Natural killer cell (primary cell): ENCODE measurements at regions not wholly inside any gene's neighbourhood (a gene's known extent, or its start where the extent isn't known, plus 50 kb on each side); places are given as distances from the start of the nearest gene placed in this dataset.

Experiments
- ATAC-seq, 3 donors: fragments of 150-1000 bp in 2 of 3; fragments of 200-7000 bp in 1 of 3; cut with Tn5 transposase; 1 replicate in 1 of 3; 2 replicates in 2 of 3; pipeline ENCODE4 v1.10.0; 2021; ENCODE audit warnings: mild to moderate bottlenecking in 2 of 3, moderate library complexity in 2 of 3
- DNase-seq, 2 donors: peaks; one replicate each; pipeline versions ENCODE4 v3.0.0 to v3.0.0-alpha.2; 2013 to 2021; ENCODE audit warnings: mixed read lengths in 1 of 2
- H3K27ac ChIP-seq: one replicate; pipeline ENCODE4 v1.5.1; 2013; ENCODE audit warnings: mild to moderate bottlenecking, low read length
- H3K27me3 ChIP-seq: one replicate; pipeline ENCODE4 v1.6.1; 2013; ENCODE audit warnings: low read length; ENCODE audit not compliant: control insufficient read depth, insufficient read depth
- H3K36me3 ChIP-seq: one replicate; pipeline ENCODE4 v1.6.1; 2013; ENCODE audit warnings: low read length; ENCODE audit not compliant: control insufficient read depth, insufficient read depth
- H3K4me1 ChIP-seq: one replicate; pipeline ENCODE4 v1.6.1; 2013; ENCODE audit warnings: low read length; ENCODE audit not compliant: control insufficient read depth, insufficient read depth
- H3K4me3 ChIP-seq: one replicate; pipeline ENCODE4 v1.5.1; 2013; ENCODE audit warnings: low read length
- H3K9me3 ChIP-seq: one replicate; pipeline ENCODE4 v1.6.1; 2013; ENCODE audit warnings: low read length; ENCODE audit not compliant: control insufficient read depth, insufficient read depth
- H3K27ac Mint-ChIP-seq, 2 donors: one replicate each; pipeline ENCODE4 v1.8.0; 2022; ENCODE audit warnings: mild to moderate bottlenecking in 2 of 2, mixed read lengths in 2 of 2, moderate library complexity in 1 of 2
- H3K27me3 Mint-ChIP-seq, 2 donors: one replicate each; pipeline ENCODE4 v1.8.0; 2022; ENCODE audit warnings: low read depth in 2 of 2, mixed read lengths in 2 of 2
- H3K36me3 Mint-ChIP-seq: one replicate; pipeline ENCODE4 v1.8.0; 2022; ENCODE audit warnings: mixed read lengths
- H3K4me1 Mint-ChIP-seq, 2 donors: one replicate each; pipeline ENCODE4 v1.8.0; 2022; ENCODE audit warnings: mixed read lengths in 2 of 2
- H3K4me3 Mint-ChIP-seq: one replicate; pipeline ENCODE4 v1.8.0; 2022; ENCODE audit warnings: mild to moderate bottlenecking, moderate library complexity, mixed read lengths
- H3K9me3 Mint-ChIP-seq, 2 donors: one replicate each; pipeline ENCODE4 v1.8.0; 2022; ENCODE audit warnings: mixed read lengths in 2 of 2
- WGBS: methylation state at CpG from one replicate; pipeline ENCODE4 v1.1.7; 2013; ENCODE audit warnings: missing lambda C conversion rate; ENCODE audit not compliant: insufficient coverage; 5-methylcytosine and 5-hydroxymethylcytosine counted together
- intact Hi-C: fragments of 100-400 bp; cut with micrococcal nuclease; formaldehyde crosslinking; loops from one replicate; pipeline ENCODE4 v1.14.2; 2022
- TF ChIP-seq, protein P1 (sequence below): fragments of 200-600 bp; IDR thresholded peaks from one replicate; pipeline ENCODE4 v1.8.0; 2022; ENCODE audit warnings: antibody characterized with exemption

DNA sequence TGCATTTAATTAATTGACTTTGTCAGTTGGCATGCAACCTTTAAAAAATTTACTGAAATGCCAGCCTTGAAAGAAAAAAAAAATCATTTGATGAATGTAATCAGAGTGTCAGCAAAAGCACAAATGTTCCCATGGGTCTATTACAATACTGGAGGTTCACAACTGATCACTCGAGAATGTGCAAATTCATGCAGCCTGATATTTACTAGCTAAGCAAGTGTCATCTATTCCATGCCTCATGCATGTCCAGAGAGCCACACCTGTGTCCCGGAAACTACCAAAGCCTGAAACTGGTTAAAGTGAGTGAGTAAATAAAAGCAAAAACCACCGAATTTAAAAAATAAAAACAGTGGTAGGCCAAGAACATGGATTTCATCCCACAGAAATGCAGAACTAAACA is 415.3 kb upstream of the ID2 start:
- TF ChIP-seq, protein P1, sequence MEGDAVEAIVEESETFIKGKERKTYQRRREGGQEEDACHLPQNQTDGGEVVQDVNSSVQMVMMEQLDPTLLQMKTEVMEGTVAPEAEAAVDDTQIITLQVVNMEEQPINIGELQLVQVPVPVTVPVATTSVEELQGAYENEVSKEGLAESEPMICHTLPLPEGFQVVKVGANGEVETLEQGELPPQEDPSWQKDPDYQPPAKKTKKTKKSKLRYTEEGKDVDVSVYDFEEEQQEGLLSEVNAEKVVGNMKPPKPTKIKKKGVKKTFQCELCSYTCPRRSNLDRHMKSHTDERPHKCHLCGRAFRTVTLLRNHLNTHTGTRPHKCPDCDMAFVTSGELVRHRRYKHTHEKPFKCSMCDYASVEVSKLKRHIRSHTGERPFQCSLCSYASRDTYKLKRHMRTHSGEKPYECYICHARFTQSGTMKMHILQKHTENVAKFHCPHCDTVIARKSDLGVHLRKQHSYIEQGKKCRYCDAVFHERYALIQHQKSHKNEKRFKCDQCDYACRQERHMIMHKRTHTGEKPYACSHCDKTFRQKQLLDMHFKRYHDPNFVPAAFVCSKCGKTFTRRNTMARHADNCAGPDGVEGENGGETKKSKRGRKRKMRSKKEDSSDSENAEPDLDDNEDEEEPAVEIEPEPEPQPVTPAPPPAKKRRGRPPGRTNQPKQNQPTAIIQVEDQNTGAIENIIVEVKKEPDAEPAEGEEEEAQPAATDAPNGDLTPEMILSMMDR, result no peak
- Mint-ChIP-seq H3K27ac (peak overlapping the region in 1 of 2 donors; percentile 61), H3K27me3 (no peaks in the 10 kb centered on the region)

DNA sequence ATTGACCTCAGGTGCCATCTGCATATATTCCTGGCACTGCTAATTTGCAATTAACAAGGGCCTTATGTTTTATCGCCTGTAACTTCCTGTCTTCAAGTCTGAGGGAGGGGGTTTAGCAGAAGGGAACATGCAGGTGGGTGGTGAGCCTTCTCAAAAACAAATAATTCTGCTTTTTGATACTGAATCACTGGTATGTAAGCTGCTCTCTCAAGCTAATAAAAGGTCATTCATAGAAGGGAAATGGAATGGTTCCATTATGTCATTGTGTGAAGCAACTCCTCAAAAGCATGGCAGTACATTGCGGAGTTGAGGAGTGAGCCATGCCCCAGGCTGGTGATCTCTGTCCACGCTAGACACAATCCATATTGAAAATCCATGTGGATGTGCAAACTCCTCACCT is 414.8 kb upstream of the ID2 start:
- Mint-ChIP-seq H3K27ac (peak overlapping the region; percentile 61 to 70), H3K27me3 (no peaks in the 10 kb centered on the region), H3K4me3 (no peak overlapping the region), H3K4me1 (peaks cover 61 to 65% of the 10 kb centered on the region in 2 donors), H3K9me3 (no peaks in the 10 kb centered on the region), H3K36me3 (no peaks in the 10 kb centered on the region)
- ATAC-seq (no peak), DNase-seq (no peak)
- Histone ChIP-seq H3K4me1 (peaks cover 11% of the 10 kb centered on the region), H3K27me3 (no peaks in the 10 kb centered on the region), H3K4me3 (no peak overlapping the region), H3K27ac (no peak overlapping the region), H3K9me3 (no peaks in the 10 kb centered on the region), H3K36me3 (no peaks in the 10 kb centered on the region)
- TF ChIP-seq, protein P1, result no peak
- WGBS, result 98% methylated on average over 2 of the region's 3 CpGs
- intact Hi-C loops, result no loop called here

More for the DNA sequence above, 415.3 kb upstream of the ID2 start:
- no peaks in the 10 kb centered on the region for H3K27me3 ChIP-seq
- no peaks in the 10 kb centered on the region for H3K36me3 Mint-ChIP-seq
- DNase-seq, result no peak
- H3K4me1 Mint-ChIP-seq, result peaks cover 56 to 61% of the 10 kb centered on the region in 2 donors
- H3K4me3 ChIP-seq, result no peak overlapping the region
- peaks cover 11% of the 10 kb centered on the region for H3K4me1 ChIP-seq
- 91% methylated on average over 3 of the region's 3 CpGs for WGBS
- intact Hi-C loops, result no loop called here
- no peaks in the 10 kb centered on the region for H3K9me3 ChIP-seq
- no peak overlapping the region for H3K27ac ChIP-seq
- H3K36me3 ChIP-seq, result no peaks in the 10 kb centered on the region
- no peak for ATAC-seq
- no peaks in the 10 kb centered on the region for H3K9me3 Mint-ChIP-seq
- H3K4me3 Mint-ChIP-seq, result no peak overlapping the region

DNA sequence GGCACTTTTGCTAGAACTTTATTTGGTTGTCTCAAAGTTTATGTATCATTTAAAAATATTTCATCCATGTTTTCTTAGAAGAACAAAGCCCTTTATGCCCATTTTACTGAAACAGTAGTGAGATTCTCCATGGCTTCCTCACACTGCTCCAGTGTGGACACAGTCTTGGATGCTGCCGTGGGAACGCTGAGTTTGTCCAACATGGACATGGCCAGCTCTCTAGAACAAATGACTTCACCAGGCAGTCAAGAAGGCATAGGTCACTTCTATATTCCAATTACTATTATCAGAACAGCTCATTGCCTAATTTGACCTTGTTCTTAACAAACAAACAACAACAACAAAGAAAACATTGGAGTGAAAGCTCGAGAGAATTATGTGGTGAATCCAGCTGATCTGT is 414.1 kb upstream of the ID2 start:
- TF ChIP-seq, protein P1, result no peak
- intact Hi-C loops, result no loop called here
- H3K4me3 Mint-ChIP-seq, result no peak overlapping the region
- H3K27me3 Mint-ChIP-seq, result no peaks in the 10 kb centered on the region
- no peaks in the 10 kb centered on the region for H3K36me3 Mint-ChIP-seq
- peaks cover 65 to 70% of the 10 kb centered on the region in 2 donors for H3K4me1 Mint-ChIP-seq
- ATAC-seq, result no peak
- no peak for DNase-seq
- H3K27ac Mint-ChIP-seq, result peak overlapping the region; percentile 61 to 70
- H3K4me1 ChIP-seq, result peaks cover 9% of the 10 kb centered on the region
- H3K9me3 ChIP-seq, result no peaks in the 10 kb centered on the region
- H3K9me3 Mint-ChIP-seq, result no peaks in the 10 kb centered on the region
- no peaks in the 10 kb centered on the region for H3K36me3 ChIP-seq
- H3K4me3 ChIP-seq, result no peak overlapping the region
- 99% methylated on average over 3 of the region's 3 CpGs for WGBS
- H3K27ac ChIP-seq, result no peak overlapping the region
- H3K27me3 ChIP-seq, result no peaks in the 10 kb centered on the region

DNA sequence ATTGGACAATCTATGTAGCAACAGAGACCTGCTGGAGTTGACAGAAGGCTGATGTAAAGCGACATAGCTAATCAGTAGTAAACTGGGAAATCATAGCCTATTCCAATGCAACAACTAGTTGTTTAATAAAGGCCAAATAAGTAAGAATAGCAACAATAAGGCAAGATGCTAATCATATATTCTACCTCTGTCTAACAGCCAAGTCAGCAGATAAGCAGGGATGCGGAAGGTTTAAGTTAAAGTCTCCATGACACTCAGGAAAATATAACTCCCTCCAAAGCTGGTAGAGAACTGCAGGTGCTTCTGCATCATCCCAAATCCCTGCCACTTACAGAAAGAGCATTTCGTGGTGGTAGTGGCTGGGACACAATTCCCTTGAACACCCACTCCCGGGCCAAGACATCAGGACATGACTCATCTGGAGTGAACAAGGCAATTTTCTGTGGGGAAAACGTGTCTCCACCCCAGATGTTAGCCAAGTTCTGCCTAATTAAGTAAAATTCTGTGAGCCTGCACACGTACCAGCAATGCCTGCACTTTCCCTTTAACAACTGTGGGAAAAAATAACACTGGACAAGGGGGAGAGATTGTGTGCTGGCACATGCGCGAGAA is 413.6 kb upstream of the ID2 start:
- no peak overlapping the region for H3K4me3 ChIP-seq
- H3K4me3 Mint-ChIP-seq, result no peak overlapping the region
- TF ChIP-seq, protein P1, result no peak
- no peaks in the 10 kb centered on the region for H3K27me3 ChIP-seq
- H3K4me1 ChIP-seq, result peaks cover 3% of the 10 kb centered on the region
- H3K36me3 ChIP-seq, result no peaks in the 10 kb centered on the region
- ATAC-seq (no peak), DNase-seq (no peak)
- H3K27me3 Mint-ChIP-seq, result no peaks in the 10 kb centered on the region
- no peak overlapping the region for H3K27ac ChIP-seq
- WGBS, result 94% methylated on average over 8 of the region's 8 CpGs
- H3K27ac Mint-ChIP-seq, result peak overlapping the region; percentile 61 to 70
- H3K36me3 Mint-ChIP-seq, result no peaks in the 10 kb centered on the region
- no peaks in the 10 kb centered on the region for H3K9me3 ChIP-seq
- H3K4me1 Mint-ChIP-seq, result peaks cover 65 to 70% of the 10 kb centered on the region in 2 donors
- intact Hi-C loops, result no loop called here
- H3K9me3 Mint-ChIP-seq, result no peaks in the 10 kb centered on the region
